Common myeloid progenitor, CD34-positive (primary cell): ENCODE measurements at regions not wholly inside any gene's neighbourhood (a gene's known extent, or its start where the extent isn't known, plus 50 kb on each side); places are given as distances from the start of the nearest gene placed in this dataset.

Source experiments
- CTCF ChIA-PET: fragments of 350-600 bp; sonication (Branson Sonifier 250); formaldehyde crosslinking; loops from one replicate; lab custom pipeline; 2021; ENCODE audit warnings: antibody characterized with exemption; lab: Charles Lee
- POLR2A ChIA-PET: fragments of 350-600 bp; sonication (Branson Sonifier 250); formaldehyde crosslinking; loops from one replicate; lab custom pipeline; 2021; ENCODE audit warnings: antibody characterized with exemption; lab: Charles Lee
- DNase-seq, 3 donors: peaks; one replicate each; pipeline versions ENCODE4 v3.0.0 to v3.0.0-alpha.2; 2013
- H3K27ac ChIP-seq, 2 experiments: 1 replicate in 1 of 2; 2 replicates in 1 of 2; pipeline ENCODE4 v1.7.0; 2013; ENCODE audit warnings: inconsistent platforms in 2 of 2, low read length in 2 of 2, mild to moderate bottlenecking in 2 of 2, low read depth in 1 of 2, moderate library complexity in 1 of 2; ENCODE audit not compliant: severe bottlenecking in 2 of 2, insufficient read depth in 1 of 2, poor library complexity in 1 of 2
- H3K27me3 ChIP-seq, 5 experiments: replicated peaks in 2 of 5; 1 replicate in 3 of 5; 2 replicates in 2 of 5; pipeline versions ENCODE4 v1.6.1 to v1.7.0; 2013; ENCODE audit warnings: low read length in 4 of 5, mild to moderate bottlenecking in 2 of 5, moderate library complexity in 2 of 5, inconsistent platforms in 1 of 5; ENCODE audit not compliant: insufficient read depth in 5 of 5, control insufficient read depth in 4 of 5
- H3K36me3 ChIP-seq, 4 experiments: 1 replicate in 2 of 4; 2 replicates in 2 of 4; pipeline versions ENCODE4 v1.6.1 to v1.7.0; 2013; ENCODE audit warnings: low read length in 3 of 4, control low read depth in 1 of 4, mild to moderate bottlenecking in 1 of 4; ENCODE audit not compliant: control insufficient read depth in 4 of 4, insufficient read depth in 4 of 4
- H3K4me1 ChIP-seq, 4 experiments: 1 replicate in 3 of 4; 2 replicates in 1 of 4; pipeline versions ENCODE4 v1.6.1 to v1.7.1; 2013; ENCODE audit warnings: low read length in 3 of 4, mild to moderate bottlenecking in 3 of 4, control low read depth in 1 of 4, inconsistent platforms in 1 of 4, moderate library complexity in 1 of 4; ENCODE audit not compliant: control insufficient read depth in 4 of 4, insufficient read depth in 4 of 4; ENCODE audit errors: control extremely low read depth in 1 of 4
- H3K4me3 ChIP-seq, 7 experiments: 1 replicate in 4 of 7; 2 replicates in 3 of 7; pipeline versions ENCODE4 v1.5.1 to v1.7.0; 2013; ENCODE audit warnings: mild to moderate bottlenecking in 7 of 7, low read length in 6 of 7, moderate library complexity in 6 of 7, inconsistent platforms in 2 of 7, low read depth in 2 of 7, control low read depth in 1 of 7; ENCODE audit not compliant: insufficient read depth in 4 of 7, control insufficient read depth in 1 of 7; ENCODE audit errors: extremely low read depth in 1 of 7
- H3K9me3 ChIP-seq, 5 experiments: 1 replicate in 4 of 5; 2 replicates in 1 of 5; pipeline versions ENCODE4 v1.6.1 to v1.7.1; 2013; ENCODE audit warnings: low read length in 4 of 5, mild to moderate bottlenecking in 2 of 5, inconsistent platforms in 1 of 5, low read depth in 1 of 5, moderate library complexity in 1 of 5; ENCODE audit not compliant: control insufficient read depth in 4 of 5, insufficient read depth in 2 of 5; ENCODE audit errors: control extremely low read depth in 1 of 5
- WGBS: methylation state at CpG from one replicate; pipeline ENCODE4 v1.1.5; 2013; ENCODE audit not compliant: insufficient coverage; 5-methylcytosine and 5-hydroxymethylcytosine counted together

GRCh38 chr9:119029886-119030285 is 339.3 kb downstream of the BRINP1 start:
- Histone ChIP-seq H3K9me3 (no peaks in the 10 kb centered on the region), H3K36me3 (no peaks in the 10 kb centered on the region), H3K4me3 (no peak overlapping the region), H3K27me3 (no peaks in the 10 kb centered on the region), H3K27ac (no peak overlapping the region), H3K4me1 (no peaks in the 10 kb centered on the region)
- no peak for DNase-seq
- CTCF ChIA-PET = no interaction called here
- POLR2A ChIA-PET = no interaction called here
- 93% methylated on average over 5 of the region's 5 CpGs for WGBS

DNA sequence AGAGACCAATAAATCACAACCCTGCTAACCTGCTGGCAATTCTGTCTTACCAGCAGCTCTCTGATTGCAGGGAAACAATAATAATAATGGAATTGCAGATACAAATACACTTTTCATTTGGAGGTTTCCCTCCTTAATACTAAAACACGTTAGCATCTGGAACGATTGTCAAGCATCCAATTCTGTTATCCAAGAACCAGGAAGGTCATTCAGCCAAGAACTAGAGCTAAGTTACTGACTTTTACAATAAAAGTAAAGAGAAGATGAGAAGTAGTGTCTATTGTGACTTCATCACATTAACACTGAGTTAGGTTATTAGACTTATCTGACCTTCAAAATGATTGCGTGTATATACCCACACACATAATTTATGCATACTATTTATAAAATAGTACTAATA is 335.6 kb downstream of the BRINP1 start:
- no peak overlapping the region for H3K27ac ChIP-seq
- ChIA-PET CTCF (no interaction called here), POLR2A (no interaction called here)
- H3K4me3 ChIP-seq = no peak overlapping the region
- H3K4me1 ChIP-seq = no peaks in the 10 kb centered on the region
- H3K36me3 ChIP-seq = no peaks in the 10 kb centered on the region
- 83% methylated on average over 1 of the region's 3 CpGs for WGBS
- DNase-seq = no peak
- H3K9me3 ChIP-seq = no peaks in the 10 kb centered on the region
- no peaks in the 10 kb centered on the region for H3K27me3 ChIP-seq

DNA sequence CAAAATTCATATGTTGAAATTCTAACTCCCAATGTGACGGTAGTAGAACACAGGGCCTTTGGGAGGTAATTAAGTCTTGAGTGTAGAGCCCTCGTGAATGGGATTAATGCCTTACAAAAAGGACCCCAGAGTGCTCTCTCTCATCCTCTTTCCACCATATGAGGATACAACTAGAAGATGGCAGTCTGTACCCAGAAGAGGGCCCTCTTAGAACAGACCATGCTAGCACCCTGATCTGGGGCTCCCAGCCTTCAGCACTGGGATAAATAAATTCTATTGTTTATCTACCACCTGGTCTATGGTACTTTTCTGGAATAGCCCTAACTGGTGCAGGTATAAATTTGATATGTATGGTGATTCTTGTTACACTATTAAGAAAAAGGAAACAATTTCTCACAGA is 332.3 kb downstream of the BRINP1 start:
- WGBS = 50% methylated on average over 1 of the region's 2 CpGs
- ChIA-PET POLR2A (interaction anchor here (0.5 kb wide), 1 partner anchor 1114 kb away, joined by 3 read pairs; no protein-coding TSS in a partner anchor), CTCF (no interaction called here)
- H3K36me3 ChIP-seq = no peaks in the 10 kb centered on the region
- no peak overlapping the region for H3K4me3 ChIP-seq
- no peak for DNase-seq
- H3K27ac ChIP-seq = no peak overlapping the region
- H3K27me3 ChIP-seq = no peaks in the 10 kb centered on the region
- no peaks in the 10 kb centered on the region for H3K4me1 ChIP-seq
- no peaks in the 10 kb centered on the region for H3K9me3 ChIP-seq

DNA sequence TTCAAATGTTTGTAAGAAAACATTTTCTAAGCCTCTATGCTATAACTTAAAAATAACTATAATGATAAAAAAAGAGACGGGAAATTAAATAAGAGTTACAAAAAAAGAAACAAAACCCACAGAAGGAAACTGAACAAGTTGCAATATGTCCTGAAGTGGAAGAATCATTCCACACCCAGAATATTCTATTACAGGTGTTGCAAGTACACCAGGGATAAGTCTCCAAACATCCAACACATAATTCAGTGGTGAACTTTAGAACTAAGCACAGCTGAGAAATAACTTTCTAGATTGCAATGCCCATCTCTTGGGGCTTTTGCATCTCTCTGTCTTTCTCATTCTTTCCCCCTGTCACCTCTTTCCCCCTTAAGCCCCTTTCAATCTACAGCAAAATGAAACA is 325.2 kb downstream of the BRINP1 start:
- Histone ChIP-seq H3K36me3 (no peaks in the 10 kb centered on the region), H3K27ac (no peak overlapping the region), H3K4me3 (no peak overlapping the region), H3K4me1 (no peaks in the 10 kb centered on the region), H3K27me3 (no peaks in the 10 kb centered on the region), H3K9me3 (no peaks in the 10 kb centered on the region)
- WGBS = no CpG with 5 or more reads among the region's 1 CpG
- ChIA-PET CTCF (no interaction called here), POLR2A (no interaction called here)
- no peak for DNase-seq

- no peak overlapping the region for H3K4me3 ChIP-seq
- no peak overlapping the region for H3K27ac ChIP-seq
- CTCF ChIA-PET = no interaction called here
- POLR2A ChIA-PET = no interaction called here
- WGBS = no CpG with 5 or more reads among the region's 1 CpG
- H3K27me3 ChIP-seq = no peaks in the 10 kb centered on the region
- no peak for DNase-seq
- H3K36me3 ChIP-seq = no peaks in the 10 kb centered on the region
- no peaks in the 10 kb centered on the region for H3K4me1 ChIP-seq
- no peaks in the 10 kb centered on the region for H3K9me3 ChIP-seq
Observed at GRCh38 chr9:119044806-119045205, 324.4 kb downstream of the BRINP1 start.

GRCh38 chr9:119047513-119048307 is 321.5 kb downstream of the BRINP1 start:
- H3K36me3 ChIP-seq = no peaks in the 10 kb centered on the region
- H3K4me1 ChIP-seq = no peaks in the 10 kb centered on the region
- H3K27me3 ChIP-seq = no peaks in the 10 kb centered on the region
- H3K4me3 ChIP-seq = no peak overlapping the region
- no peak for DNase-seq
- ChIA-PET POLR2A (no interaction called here), CTCF (no interaction called here)
- H3K27ac ChIP-seq = no peak overlapping the region
- no peaks in the 10 kb centered on the region for H3K9me3 ChIP-seq
- 80% methylated on average over 1 of the region's 4 CpGs for whole genome bisulfite sequencing

- Histone ChIP-seq H3K36me3 (no peaks in the 10 kb centered on the region), H3K9me3 (no peaks in the 10 kb centered on the region), H3K4me3 (no peak overlapping the region), H3K27ac (no peak overlapping the region), H3K27me3 (no peaks in the 10 kb centered on the region), H3K4me1 (no peaks in the 10 kb centered on the region)
- ChIA-PET POLR2A (no interaction called here), CTCF (no interaction called here)
- no peak for DNase-seq
Observed at GRCh38 chr9:119050281-119050680, 319.0 kb downstream of the BRINP1 start.
